GM23338 (cell line): ENCODE measurements at regions not wholly inside any gene's neighbourhood (a gene's known extent, or its start where the extent isn't known, plus 50 kb on each side); places are given as distances from the start of the nearest gene placed in this dataset.

Source experiments
- ATAC-seq: fragments of 200-7000 bp; cut with Tn5 transposase; 3 replicates; pipeline ENCODE4 v1.9.1; 2020
- DNase-seq: peaks from one replicate; pipeline ENCODE4 v3.0.0-alpha.2; 2015; ENCODE audit warnings: low spot score
- H2AFZ ChIP-seq: fragments of 200-600 bp; sonication (generic); 2 replicates; pipeline ENCODE4 v1.8.0; 2016; ENCODE audit warnings: antibody characterized with exemption, mild to moderate bottlenecking, moderate library complexity
- H3F3A ChIP-seq: fragments of 200-600 bp; sonication (generic); replicated peaks from 2 replicates; pipeline ENCODE4 v1.8.0; 2017; ENCODE audit warnings: antibody characterized with exemption, mixed run types, low read depth
- H3K27ac ChIP-seq: fragments of 200-600 bp; sonication (generic); 2 replicates; pipeline ENCODE4 v1.6.1; 2016; ENCODE audit warnings: low read depth
- H3K27me3 ChIP-seq: fragments of 200-600 bp; sonication (generic); 2 replicates; pipeline ENCODE4 v1.8.0; 2016; ENCODE audit warnings: mild to moderate bottlenecking, mixed run types, moderate library complexity; ENCODE audit not compliant: insufficient read depth
- H3K36me3 ChIP-seq: fragments of 200-600 bp; sonication (generic); 2 replicates; pipeline ENCODE4 v1.8.0; 2016; ENCODE audit warnings: mild to moderate bottlenecking; ENCODE audit not compliant: insufficient read depth
- H3K4me1 ChIP-seq: fragments of 200-600 bp; sonication (generic); 2 replicates; pipeline ENCODE4 v1.8.0; 2016; ENCODE audit warnings: mild to moderate bottlenecking, moderate library complexity; ENCODE audit not compliant: insufficient read depth
- H3K4me2 ChIP-seq: fragments of 200-600 bp; sonication (generic); 2 replicates; pipeline ENCODE4 v1.7.1; 2017; ENCODE audit warnings: mixed run types
- H3K4me3 ChIP-seq: fragments of 200-600 bp; sonication (generic); 2 replicates; pipeline ENCODE4 v1.6.1; 2016; ENCODE audit warnings: mixed run types
- H3K79me2 ChIP-seq: fragments of 200-600 bp; sonication (generic); replicated peaks from 2 replicates; pipeline ENCODE4 v1.8.0; 2017; ENCODE audit warnings: mild to moderate bottlenecking; ENCODE audit not compliant: insufficient read depth
- H3K9me2 ChIP-seq: fragments of 200-600 bp; sonication (generic); 2 replicates; pipeline ENCODE4 v1.8.0; 2017; ENCODE audit not compliant: insufficient read depth
- H4K20me1 ChIP-seq: fragments of 200-600 bp; sonication (generic); replicated peaks from 2 replicates; pipeline ENCODE4 v1.8.0; 2017; ENCODE audit warnings: mild to moderate bottlenecking; ENCODE audit not compliant: insufficient read depth
- H3K27ac Mint-ChIP-seq: 2 replicates; pipeline ENCODE4 v1.8.0; 2020; ENCODE audit warnings: inconsistent platforms, mild to moderate bottlenecking, moderate library complexity, mixed read lengths
- H3K27me3 Mint-ChIP-seq: 3 replicates; pipeline ENCODE4 v1.8.0; 2022; ENCODE audit warnings: low read depth, mild to moderate bottlenecking, moderate library complexity, mixed read lengths, inconsistent platforms; ENCODE audit not compliant: insufficient read depth, poor library complexity
- H3K36me3 Mint-ChIP-seq: 3 replicates; pipeline ENCODE4 v1.8.0; 2021; ENCODE audit warnings: low read depth, mild to moderate bottlenecking, inconsistent platforms, moderate library complexity, mixed read lengths
- H3K4me1 Mint-ChIP-seq: 3 replicates; pipeline ENCODE4 v1.8.0; 2020; ENCODE audit warnings: mild to moderate bottlenecking, inconsistent platforms, mixed read lengths
- H3K4me3 Mint-ChIP-seq: 3 replicates; pipeline ENCODE4 v1.8.0; 2021; ENCODE audit warnings: moderate library complexity, mild to moderate bottlenecking, inconsistent platforms, mixed read lengths
- H3K9me3 Mint-ChIP-seq: 3 replicates; pipeline ENCODE4 v1.8.0; 2020; ENCODE audit warnings: moderate library complexity, mild to moderate bottlenecking, inconsistent platforms, mixed read lengths
- CREB1 ChIP-seq: fragments of 250-450 bp; sonication (Bioruptor Pico); IDR thresholded peaks from 2 replicates; pipeline ENCODE4 v1.5.0; 2020; ENCODE audit warnings: low read depth, mild to moderate bottlenecking, moderate library complexity
- CTCF ChIP-seq, 2 experiments: fragments of 200-600 bp in 1 of 2; sonication (generic) in 1 of 2; conservative IDR thresholded peaks; 2 replicates each; pipeline versions ENCODE4 v1.5.1 to v1.6.1; 2016 to 2017; ENCODE audit warnings: antibody characterized with exemption in 2 of 2, low read depth in 2 of 2, mild to moderate bottlenecking in 2 of 2, moderate library complexity in 1 of 2
- ETS1 ChIP-seq: IDR thresholded peaks from 2 replicates; pipeline ENCODE4 v1.6.1; 2016; ENCODE audit warnings: antibody characterized with exemption
- EZH2 ChIP-seq: fragments of 200-600 bp; sonication (generic); IDR thresholded peaks from one replicate; pipeline ENCODE4 v1.8.0; 2017; ENCODE audit warnings: antibody characterized with exemption, mild to moderate bottlenecking, low read depth; ENCODE audit not compliant: unreplicated experiment
- EZH2phosphoT487 ChIP-seq: fragments of 200-600 bp; sonication (generic); IDR thresholded peaks from one replicate; pipeline ENCODE4 v1.8.1; 2018; ENCODE audit warnings: antibody characterized with exemption; ENCODE audit not compliant: unreplicated experiment
- JUNB ChIP-seq: IDR thresholded peaks from one replicate; pipeline ENCODE4 v1.6.1; 2016; ENCODE audit warnings: antibody characterized with exemption; ENCODE audit not compliant: unreplicated experiment
- NANOG ChIP-seq: IDR thresholded peaks from 2 replicates; pipeline ENCODE4 v1.6.1; 2016; ENCODE audit warnings: antibody characterized with exemption, borderline replicate concordance
- POLR2AphosphoS5 ChIP-seq: IDR thresholded peaks from 2 replicates; pipeline ENCODE4 v1.6.1; 2016; ENCODE audit warnings: antibody characterized with exemption, low read depth
- REST ChIP-seq: IDR thresholded peaks from one replicate; pipeline ENCODE4 v1.6.1; 2018; ENCODE audit warnings: antibody characterized with exemption; ENCODE audit not compliant: unreplicated experiment
- STAT1 ChIP-seq: IDR thresholded peaks from one replicate; pipeline ENCODE4 v1.6.1; 2016; ENCODE audit warnings: antibody characterized with exemption; ENCODE audit not compliant: unreplicated experiment
- ZNF114 ChIP-seq: fragments of 250-450 bp; sonication (Bioruptor Pico); IDR thresholded peaks from 2 replicates; pipeline ENCODE4 v1.5.0; 2020; ENCODE audit warnings: mild to moderate bottlenecking, moderate library complexity
- ZNF331 ChIP-seq: fragments of 250-450 bp; sonication (Bioruptor Pico); IDR thresholded peaks from 2 replicates; pipeline ENCODE4 v1.5.0; 2020; ENCODE audit warnings: low read depth, mild to moderate bottlenecking, moderate library complexity
- ZNF462 ChIP-seq: fragments of 250-450 bp; sonication (Bioruptor Pico); IDR thresholded peaks from 2 replicates; pipeline ENCODE4 v1.5.0; 2020; ENCODE audit warnings: mild to moderate bottlenecking, moderate library complexity

GRCh38 chr1:29651684-29652665 is 415.7 kb downstream of the PTPRU start:
- Mint-ChIP-seq H3K4me1 (peaks cover 4% of the 10 kb centered on the region), H3K36me3 (no peaks in the 10 kb centered on the region), H3K27me3 (peaks cover 14% of the 10 kb centered on the region), H3K9me3 (peaks cover 3% of the 10 kb centered on the region; the same call in 2 of the 3 replicates), H3K27ac (no peak overlapping the region), H3K4me3 (no peak overlapping the region)
- no peak overlapping the region for H3K27ac ChIP-seq
- H3K36me3 ChIP-seq = no peaks in the 10 kb centered on the region
- TF ChIP-seq CREB1 (CRISPR knock-in tag) (no peak), ZNF331 (no peak), POLR2AphosphoS5 (no peak), JUNB (no peak), REST (no peak), EZH2 (no peak), EZH2phosphoT487 (no peak), STAT1 (no peak), CTCF (conservative IDR thresholded peaks at IDR 0.05; ENCODE audit: low read depth in 2 of 2) (no peak), ZNF462 (no peak), ETS1 (no peak), ZNF114 (CRISPR knock-in tag) (no peak), NANOG (no peak)
- no peaks in the 10 kb centered on the region for H3K79me2 ChIP-seq
- no peak overlapping the region for H3K4me3 ChIP-seq
- DNase-seq (no peak), ATAC-seq (no peak)
- H4K20me1 ChIP-seq = no peaks in the 10 kb centered on the region; the same call in 1 of the 2 replicates
- H3K4me2 ChIP-seq = no peak overlapping the region
- H3K9me2 ChIP-seq = no peaks in the 10 kb centered on the region
- H2AFZ ChIP-seq = no peak overlapping the region
- H3K27me3 ChIP-seq = no peaks in the 10 kb centered on the region
- H3K4me1 ChIP-seq = no peaks in the 10 kb centered on the region
- no peaks in the 10 kb centered on the region for H3F3A ChIP-seq
